BJ (cell line): ENCODE measurements at regions not wholly inside any gene's neighbourhood (a gene's known extent, or its start where the extent isn't known, plus 50 kb on each side); places are given as distances from the start of the nearest gene placed in this dataset.

Experiments
- CTCF ChIA-PET: fragments of 350-600 bp; formaldehyde crosslinking; extraction: SDS; loops from one replicate; lab custom pipeline; 2021; ENCODE audit warnings: antibody characterized with exemption, inconsistent platforms; lab: Yijun Ruan, JAX
- POLR2A ChIA-PET: fragments of 300-600 bp; sonication (Branson Sonifier 250); formaldehyde crosslinking; extraction: SDS; loops from one replicate; lab custom pipeline; 2021; ENCODE audit warnings: antibody characterized with exemption; lab: Charles Lee
- DNase-seq: peaks from one replicate; pipeline ENCODE4 v3.0.0-alpha.2; 2011; ENCODE audit warnings: low read depth
- H3K27me3 ChIP-seq: 2 replicates; pipeline ENCODE4 v1.6.0; 2011; ENCODE audit warnings: low read length; ENCODE audit not compliant: control insufficient read depth, insufficient read depth
- H3K36me3 ChIP-seq: 2 replicates; pipeline ENCODE4 v1.5.1; 2011; ENCODE audit warnings: low read length; ENCODE audit not compliant: control insufficient read depth, insufficient read depth
- H3K4me3 ChIP-seq: 2 replicates; pipeline ENCODE4 v1.5.1; 2011; ENCODE audit warnings: low read depth, mild to moderate bottlenecking, control low read depth, low read length
- CTCF ChIP-seq: IDR thresholded peaks from 2 replicates; pipeline ENCODE4 v1.5.1; 2011; ENCODE audit warnings: low read depth, mild to moderate bottlenecking, control low read depth, inconsistent platforms, low read length, moderate library complexity; ENCODE audit not compliant: insufficient read depth

- DNase-seq, result no peak
- Histone ChIP-seq H3K4me3 (no peak overlapping the region), H3K27me3 (no peaks in the 10 kb centered on the region), H3K36me3 (no peaks in the 10 kb centered on the region)
- ChIA-PET POLR2A (no interaction called here), CTCF (interaction anchor here (0.7 to 7.8 kb wide), 32 partner anchors 10 to 210 kb away, joined by 3 to 93 read pairs (median 6); partner anchors contain the start of gene GADD45A)
- TF ChIP-seq CTCF, result peak; percentile 90
Measured at GRCh38 chr1:67561704-67562113, 123.3 kb upstream of the GADD45A start.

DNA sequence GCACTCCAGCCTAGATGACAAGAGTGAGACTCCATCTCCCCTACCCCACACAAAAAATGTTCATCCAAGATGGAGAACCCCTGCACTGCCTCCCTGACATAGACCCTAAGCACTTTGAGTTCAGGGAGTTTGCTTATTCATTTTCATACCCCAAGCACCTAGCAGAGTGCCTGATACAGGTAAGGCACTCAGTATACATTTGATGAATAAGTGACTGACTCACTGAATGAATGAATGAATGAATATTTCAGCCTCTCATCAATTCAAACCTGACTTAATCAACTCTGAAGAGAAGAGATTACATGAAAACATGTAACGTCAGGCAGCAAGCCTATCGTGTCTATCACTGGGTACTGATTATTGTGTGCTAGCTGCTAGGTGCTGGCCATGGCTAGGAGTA lies 121.3 kb upstream of the GADD45A start:
- Histone ChIP-seq H3K27me3 (no peaks in the 10 kb centered on the region), H3K4me3 (no peak overlapping the region), H3K36me3 (no peaks in the 10 kb centered on the region)
- TF ChIP-seq CTCF, result no peak
- POLR2A ChIA-PET, result no interaction called here
- no peak for DNase-seq
- CTCF ChIA-PET, result interaction anchor here (1.0 kb wide), 1 partner anchor 31 kb away, joined by 3 read pairs; no protein-coding TSS in a partner anchor

- no peak for DNase-seq
- POLR2A ChIA-PET, result no interaction called here
- H3K27me3 ChIP-seq, result no peaks in the 10 kb centered on the region
- no peaks in the 10 kb centered on the region for H3K36me3 ChIP-seq
- TF ChIP-seq CTCF, result no peak
- CTCF ChIA-PET, result interaction anchor here (1.0 kb wide), 1 partner anchor 32 kb away, joined by 3 read pairs; no protein-coding TSS in a partner anchor
- no peak overlapping the region for H3K4me3 ChIP-seq
Measured at GRCh38 chr1:67564193-67564592, 120.8 kb upstream of the GADD45A start.

GRCh38 chr1:67566803-67567377 lies 118.1 kb upstream of the GADD45A start:
- no peaks in the 10 kb centered on the region for H3K27me3 ChIP-seq
- no peaks in the 10 kb centered on the region for H3K36me3 ChIP-seq
- ChIA-PET CTCF (interaction anchor here (5.7 kb wide), 1 partner anchor 193 kb away, joined by 42 read pairs; no protein-coding TSS in a partner anchor), POLR2A (no interaction called here)
- no peak for TF ChIP-seq CTCF
- no peak overlapping the region for H3K4me3 ChIP-seq
- DNase-seq, result no peak

- CTCF ChIA-PET, result interaction anchor here (0.7 to 5.8 kb wide), 8 partner anchors 10 to 196 kb away, joined by 3 to 74 read pairs (median 4); partner anchors contain the start of gene GADD45A
- POLR2A ChIA-PET, result interaction anchor here (0.6 kb wide), 1 partner anchor 206 kb away, joined by 3 read pairs; no protein-coding TSS in a partner anchor
- no peak overlapping the region for H3K4me3 ChIP-seq
- no peaks in the 10 kb centered on the region for H3K27me3 ChIP-seq
- DNase-seq, result peak; percentile 90
- no peak for TF ChIP-seq CTCF
- H3K36me3 ChIP-seq, result no peaks in the 10 kb centered on the region
Measured at GRCh38 chr1:67570486-67571143, 114.4 kb upstream of the GADD45A start.
